ENCODE measurements at regions not wholly inside any gene's neighbourhood (a gene's known extent, or its start where the extent isn't known, plus 50 kb on each side); places are given as distances from the start of the nearest gene placed in this dataset.

DNA sequence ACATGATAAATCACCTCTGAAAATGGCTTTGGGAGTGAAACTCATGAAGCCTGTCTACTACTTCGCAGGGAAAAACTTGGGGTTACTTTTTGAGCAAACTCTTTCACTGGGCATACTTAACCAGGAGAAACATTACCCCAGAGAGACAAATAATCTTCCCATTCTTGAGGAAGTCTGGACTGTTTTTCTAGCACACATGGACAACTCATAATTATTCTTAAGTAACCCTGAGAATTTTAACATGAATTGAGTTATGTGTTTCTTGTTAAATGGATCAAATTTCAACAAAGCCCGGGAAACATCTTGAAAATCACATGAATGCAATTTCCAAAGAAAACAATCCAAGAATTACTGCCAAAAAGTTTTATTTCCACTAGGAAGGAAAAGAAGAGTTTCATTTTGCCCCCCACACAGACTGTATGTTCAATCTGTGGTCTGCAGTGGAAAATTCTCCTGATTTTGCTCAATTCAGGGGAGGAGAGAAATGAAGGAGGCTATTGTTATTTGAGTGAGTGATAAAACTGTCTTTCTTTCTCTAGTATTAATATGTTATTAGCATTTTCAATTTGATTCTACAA is 564.8 kb upstream of the CLINT1 start:
- TF ChIP-seq CTCF (IDR thresholded peaks at IDR 0.05) (no peak), POLR2A (IDR thresholded peaks at IDR 0.05) (no peak), POLR2AphosphoS5 (IDR thresholded peaks at IDR 0.05) (no peak)
